GM21447 (cell line): ENCODE measurements at regions not wholly inside any gene's neighbourhood (a gene's known extent, or its start where the extent isn't known, plus 50 kb on each side); places are given as distances from the start of the nearest gene placed in this dataset.

ENCODE experiments used
- ATAC-seq: cut with Tn5 transposase; IDR thresholded peaks from one replicate; pipeline ENCODE4 v1.9.1; 2021; ENCODE audit not compliant: unreplicated experiment

GRCh38 chr12:89797436-89797835, 88.8 kb upstream of the ATP2B1 start:
- ATAC-seq: no peak

GRCh38 chr12:89796798-89797382, 88.3 kb upstream of the ATP2B1 start:
- no peak for ATAC-seq

- ATAC-seq: no peak
Observed at GRCh38 chr12:89793946-89794345, 85.3 kb upstream of the ATP2B1 start.

- ATAC-seq: no peak
Observed at GRCh38 chr12:89791286-89791685, 82.6 kb upstream of the ATP2B1 start.

- peak; percentile 94 for ATAC-seq
Observed at GRCh38 chr12:89789862-89790261, 81.2 kb upstream of the ATP2B1 start.

GRCh38 chr12:89787763-89788162, 79.1 kb upstream of the ATP2B1 start:
- ATAC-seq: no peak

GRCh38 chr12:89786177-89786810, 77.7 kb upstream of the ATP2B1 start:
- no peak for ATAC-seq

GRCh38 chr12:89783359-89784060, 74.9 kb upstream of the ATP2B1 start:
- no peak for ATAC-seq

- no peak for ATAC-seq
Observed at GRCh38 chr12:89782807-89783206, 74.2 kb upstream of the ATP2B1 start.

GRCh38 chr12:89781946-89782550, 73.4 kb upstream of the ATP2B1 start:
- no peak for ATAC-seq

GRCh38 chr12:89781156-89781555, 72.5 kb upstream of the ATP2B1 start:
- no peak for ATAC-seq

- no peak for ATAC-seq
Observed at GRCh38 chr12:89779090-89779489, 70.5 kb upstream of the ATP2B1 start.

- ATAC-seq: no peak
Observed at GRCh38 chr12:89777733-89778379, 69.2 kb upstream of the ATP2B1 start.

- ATAC-seq: no peak
Observed at GRCh38 chr12:89775986-89776365, 67.3 kb upstream of the ATP2B1 start.

- ATAC-seq: no peak
Observed at GRCh38 chr12:89775063-89775985, 66.7 kb upstream of the ATP2B1 start.

- no peak for ATAC-seq
Observed at GRCh38 chr12:89774645-89775044, 66.0 kb upstream of the ATP2B1 start.

- no peak for ATAC-seq
Observed at GRCh38 chr12:89770391-89770790, 61.8 kb upstream of the ATP2B1 start.

- no peak for ATAC-seq
Observed at GRCh38 chr12:89769483-89769818, 60.8 kb upstream of the ATP2B1 start.

- no peak for ATAC-seq
Observed at GRCh38 chr12:89768586-89769482, 60.2 kb upstream of the ATP2B1 start.
